Dedifferentiated amniotic fluid mesenchymal stem cell (primary cell): ENCODE measurements at regions not wholly inside any gene's neighbourhood (a gene's known extent, or its start where the extent isn't known, plus 50 kb on each side); places are given as distances from the start of the nearest gene placed in this dataset.
A peak's percentile ranks its signal among the peaks of the same experiment; 100 is the strongest.
"Not testable (repeated sequence)": the region's sequence is repeated elsewhere in the genome, so short reads cannot be mapped to it uniquely, and the experiment has no call there.

Source experiments
- DNase-seq: peaks from one replicate; pipeline ENCODE4 v3.0.0-alpha.2; 2016; ENCODE audit errors: extremely low spot score

GRCh38 chr6:149127212-149127611 is 190.3 kb upstream of the TAB2 start:
- peak; percentile 38 for DNase-seq

GRCh38 chr6:149128489-149129145 is 188.9 kb upstream of the TAB2 start:
- no peak for DNase-seq

- peak; percentile 64 for DNase-seq
Observed at GRCh38 chr6:149129371-149130077, 188.0 kb upstream of the TAB2 start.

GRCh38 chr6:149130090-149130489 is 187.4 kb upstream of the TAB2 start:
- no peak for DNase-seq

GRCh38 chr6:149130508-149130907 is 187.0 kb upstream of the TAB2 start:
- no peak for DNase-seq

GRCh38 chr6:149131891-149132290 is 185.6 kb upstream of the TAB2 start:
- no peak for DNase-seq

- DNase-seq = no peak
Observed at GRCh38 chr6:149132336-149132735, 185.2 kb upstream of the TAB2 start.

- no peak for DNase-seq
Observed at GRCh38 chr6:149134511-149134933, 183.0 kb upstream of the TAB2 start.

GRCh38 chr6:149135809-149136208 is 181.7 kb upstream of the TAB2 start:
- no peak for DNase-seq

GRCh38 chr6:149136273-149136912 is 181.1 kb upstream of the TAB2 start:
- no peak for DNase-seq

- DNase-seq = no peak
Observed at GRCh38 chr6:149136913-149137286, 180.6 kb upstream of the TAB2 start.

- no peak for DNase-seq
Observed at GRCh38 chr6:149137594-149137993, 179.9 kb upstream of the TAB2 start.

- DNase-seq = no peak
Observed at GRCh38 chr6:149138089-149138488, 179.4 kb upstream of the TAB2 start.

- DNase-seq = no peak
Observed at GRCh38 chr6:149138699-149139294, 178.7 kb upstream of the TAB2 start.

- DNase-seq = no peak
Observed at GRCh38 chr6:149139782-149140136, 177.8 kb upstream of the TAB2 start.

GRCh38 chr6:149140137-149140909 is 177.2 kb upstream of the TAB2 start:
- DNase-seq = no peak

GRCh38 chr6:149140910-149141290 is 176.6 kb upstream of the TAB2 start:
- DNase-seq = no peak

- no peak for DNase-seq
Observed at GRCh38 chr6:149142924-149143429, 174.5 kb upstream of the TAB2 start.

- DNase-seq = not testable (repeated sequence)
Observed at GRCh38 chr6:149145800-149146199, 171.7 kb upstream of the TAB2 start.

GRCh38 chr6:149147195-149147594 is 170.3 kb upstream of the TAB2 start:
- peak; percentile 29 for DNase-seq

- DNase-seq = no peak
Observed at GRCh38 chr6:149147938-149148718, 169.4 kb upstream of the TAB2 start.
